SHP77 (cell line): ENCODE measurements at regions not wholly inside any gene's neighbourhood (a gene's known extent, or its start where the extent isn't known, plus 50 kb on each side); places are given as distances from the start of the nearest gene placed in this dataset.
"Not testable (repeated sequence)": the region's sequence is repeated elsewhere in the genome, so short reads cannot be mapped to it uniquely, and the experiment has no call there.

Experiments
- DNase-seq, 2 experiments: peaks; one replicate each; lab custom pipeline; 2025; lab: John Stamatoyannopoulos, UW

- no peak for DNase-seq
These were observed 351.1 kb downstream of the RND3 start for GRCh38 chr2:150136401-150136800.

GRCh38 chr2:150135223-150135883 lies 352.1 kb downstream of the RND3 start:
- no peak for DNase-seq

- DNase-seq = no peak
These were observed 353.1 kb downstream of the RND3 start for GRCh38 chr2:150134223-150134857.

- DNase-seq = peak; percentile 44 to 52
These were observed 353.8 kb downstream of the RND3 start for GRCh38 chr2:150133623-150134022.

GRCh38 chr2:150129921-150130575 lies 357.4 kb downstream of the RND3 start:
- DNase-seq = no peak

- DNase-seq = no peak
These were observed 359.5 kb downstream of the RND3 start for GRCh38 chr2:150127995-150128394.

GRCh38 chr2:150127346-150127990 lies 360.0 kb downstream of the RND3 start:
- DNase-seq = no peak

- DNase-seq = no peak
These were observed 360.6 kb downstream of the RND3 start for GRCh38 chr2:150126839-150127238.

- no peak for DNase-seq
These were observed 361.2 kb downstream of the RND3 start for GRCh38 chr2:150126143-150126740.

- no peak for DNase-seq
These were observed 361.8 kb downstream of the RND3 start for GRCh38 chr2:150125708-150126107.

GRCh38 chr2:150125188-150125587 lies 362.3 kb downstream of the RND3 start:
- no peak for DNase-seq

- DNase-seq = no peak
These were observed 362.7 kb downstream of the RND3 start for GRCh38 chr2:150124739-150125138.

- DNase-seq = no peak
These were observed 364.4 kb downstream of the RND3 start for GRCh38 chr2:150122871-150123613.

GRCh38 chr2:150122156-150122555 lies 365.3 kb downstream of the RND3 start:
- DNase-seq = no peak

- DNase-seq = no peak
These were observed 367.0 kb downstream of the RND3 start for GRCh38 chr2:150120326-150120955.

- DNase-seq = no peak
These were observed 367.6 kb downstream of the RND3 start for GRCh38 chr2:150119819-150120218.

GRCh38 chr2:150114089-150114488 lies 373.4 kb downstream of the RND3 start:
- DNase-seq = not testable (repeated sequence)

- no peak for DNase-seq
These were observed 376.9 kb downstream of the RND3 start for GRCh38 chr2:150110548-150110947.

- no peak for DNase-seq
These were observed 377.6 kb downstream of the RND3 start for GRCh38 chr2:150109912-150110311.

- no peak for DNase-seq
These were observed 378.4 kb downstream of the RND3 start for GRCh38 chr2:150109028-150109427.

- DNase-seq = no peak
These were observed 379.7 kb downstream of the RND3 start for GRCh38 chr2:150107816-150108215.
